NCI-H82 treated with DMSO at 0.1 percent for 48 hours (cell line): ENCODE measurements at regions not wholly inside any gene's neighbourhood (a gene's known extent, or its start where the extent isn't known, plus 50 kb on each side); places are given as distances from the start of the nearest gene placed in this dataset.

Experiments
- DNase-seq: peaks from one replicate; lab custom pipeline; 2025; ENCODE audit not compliant: unreplicated experiment; lab: John Stamatoyannopoulos, UW

GRCh38 chr3:102142379-102143060 is 292.3 kb upstream of the ZPLD1 start:
- DNase-seq = no peak

GRCh38 chr3:102143536-102143935 is 291.3 kb upstream of the ZPLD1 start:
- DNase-seq = no peak

GRCh38 chr3:102144063-102144462 is 290.8 kb upstream of the ZPLD1 start:
- DNase-seq = no peak

GRCh38 chr3:102148598-102149337 is 286.0 kb upstream of the ZPLD1 start:
- DNase-seq = no peak

- DNase-seq = no peak
These were observed 282.9 kb upstream of the ZPLD1 start for GRCh38 chr3:102151935-102152334.

- no peak for DNase-seq
These were observed 278.4 kb upstream of the ZPLD1 start for GRCh38 chr3:102156426-102156825.

- DNase-seq = no peak
These were observed 276.6 kb upstream of the ZPLD1 start for GRCh38 chr3:102158080-102158740.

- DNase-seq = peak; percentile 39
These were observed 274.9 kb upstream of the ZPLD1 start for GRCh38 chr3:102159810-102160451.

GRCh38 chr3:102161384-102162006 is 273.3 kb upstream of the ZPLD1 start:
- DNase-seq = no peak

GRCh38 chr3:102162251-102162650 is 272.6 kb upstream of the ZPLD1 start:
- DNase-seq = no peak

GRCh38 chr3:102163039-102163817 is 271.6 kb upstream of the ZPLD1 start:
- peak; percentile 31 for DNase-seq

GRCh38 chr3:102163818-102164154 is 271.0 kb upstream of the ZPLD1 start:
- no peak for DNase-seq

GRCh38 chr3:102165367-102165766 is 269.4 kb upstream of the ZPLD1 start:
- no peak for DNase-seq

- no peak for DNase-seq
These were observed 264.8 kb upstream of the ZPLD1 start for GRCh38 chr3:102169915-102170479.

- DNase-seq = no peak
These were observed 264.3 kb upstream of the ZPLD1 start for GRCh38 chr3:102170545-102170944.

GRCh38 chr3:102174312-102174712 is 260.5 kb upstream of the ZPLD1 start:
- no peak for DNase-seq

- DNase-seq = no peak
These were observed 259.9 kb upstream of the ZPLD1 start for GRCh38 chr3:102174832-102175374.

GRCh38 chr3:102176333-102177050 is 258.3 kb upstream of the ZPLD1 start:
- no peak for DNase-seq

GRCh38 chr3:102177075-102177755 is 257.6 kb upstream of the ZPLD1 start:
- DNase-seq = no peak
